ENCODE measurements at regions not wholly inside any gene's neighbourhood (a gene's known extent, or its start where the extent isn't known, plus 50 kb on each side); places are given as distances from the start of the nearest gene placed in this dataset.

DNA sequence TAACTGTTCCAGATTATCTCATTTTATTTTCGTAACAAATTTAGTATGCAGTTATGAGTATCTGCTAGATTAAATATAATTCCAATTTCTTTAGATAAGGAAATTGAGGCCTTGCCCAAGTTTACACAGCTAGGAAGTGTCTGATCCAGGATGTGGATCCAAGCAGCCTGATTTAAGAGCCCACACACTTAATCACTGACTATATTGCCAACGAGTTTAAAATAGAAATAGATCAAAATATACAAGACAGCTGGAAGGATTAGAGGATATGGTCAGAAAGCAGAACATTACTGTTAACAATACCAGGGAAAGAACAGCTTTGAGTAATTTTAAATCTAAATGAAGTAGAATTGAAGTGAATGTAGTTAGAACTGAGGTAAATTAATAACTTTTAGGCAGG, 215.2 kb downstream of the C3orf38 start:
- Histone ChIP-seq H4K20me1 (ENCODE audit: insufficient read depth, low read length) (no peaks in the 10 kb centered on the region), H3K9me2 (replicated peaks; ENCODE audit: insufficient read depth, low read length) (no peaks in the 10 kb centered on the region), H3K9me3 (replicated peaks; ENCODE audit: insufficient read depth, low read length) (no peaks in the 10 kb centered on the region; the same call in 1 of the 2 replicates), H3K79me2 (ENCODE audit: low read length) (no peaks in the 10 kb centered on the region), H3K27me3 (replicated peaks; ENCODE audit: insufficient read depth, low read length) (no peaks in the 10 kb centered on the region), H3K4me1 (ENCODE audit: low read length) (no peaks in the 10 kb centered on the region), H3K36me3 (replicated peaks; ENCODE audit: insufficient read depth, low read length) (no peaks in the 10 kb centered on the region), H2AFZ (ENCODE audit: low read length) (no peak overlapping the region), H3K4me3 (ENCODE audit: low read length) (no peak overlapping the region), H3F3A (ENCODE audit: insufficient read depth, low read length) (no peaks in the 10 kb centered on the region), H3K27ac (ENCODE audit: low read length) (no peak overlapping the region), H3K4me2 (ENCODE audit: low read depth, low read length) (no peak overlapping the region), H3K9ac (ENCODE audit: low read length) (no peak overlapping the region)
- TF ChIP-seq EZH2phosphoT487 (IDR thresholded peaks at IDR 0.05; ENCODE audit: low read length) (no peak), EZH2 (optimal IDR thresholded peaks at IDR 0.05; ENCODE audit: low read depth, low read length) (no peak)
- TF ChIP-seq, protein P1, sequence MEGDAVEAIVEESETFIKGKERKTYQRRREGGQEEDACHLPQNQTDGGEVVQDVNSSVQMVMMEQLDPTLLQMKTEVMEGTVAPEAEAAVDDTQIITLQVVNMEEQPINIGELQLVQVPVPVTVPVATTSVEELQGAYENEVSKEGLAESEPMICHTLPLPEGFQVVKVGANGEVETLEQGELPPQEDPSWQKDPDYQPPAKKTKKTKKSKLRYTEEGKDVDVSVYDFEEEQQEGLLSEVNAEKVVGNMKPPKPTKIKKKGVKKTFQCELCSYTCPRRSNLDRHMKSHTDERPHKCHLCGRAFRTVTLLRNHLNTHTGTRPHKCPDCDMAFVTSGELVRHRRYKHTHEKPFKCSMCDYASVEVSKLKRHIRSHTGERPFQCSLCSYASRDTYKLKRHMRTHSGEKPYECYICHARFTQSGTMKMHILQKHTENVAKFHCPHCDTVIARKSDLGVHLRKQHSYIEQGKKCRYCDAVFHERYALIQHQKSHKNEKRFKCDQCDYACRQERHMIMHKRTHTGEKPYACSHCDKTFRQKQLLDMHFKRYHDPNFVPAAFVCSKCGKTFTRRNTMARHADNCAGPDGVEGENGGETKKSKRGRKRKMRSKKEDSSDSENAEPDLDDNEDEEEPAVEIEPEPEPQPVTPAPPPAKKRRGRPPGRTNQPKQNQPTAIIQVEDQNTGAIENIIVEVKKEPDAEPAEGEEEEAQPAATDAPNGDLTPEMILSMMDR (IDR thresholded peaks at IDR 0.05; ENCODE audit: low read length): no peak
- no peak for DNase-seq

GRCh38 chr3:88369337-88369736, 219.6 kb downstream of the C3orf38 start:
- DNase-seq: no peak
- H4K20me1 ChIP-seq (ENCODE audit: insufficient read depth, low read length): no peaks in the 10 kb centered on the region
- TF ChIP-seq EZH2 (optimal IDR thresholded peaks at IDR 0.05; ENCODE audit: low read depth, low read length) (no peak), EZH2phosphoT487 (IDR thresholded peaks at IDR 0.05; ENCODE audit: low read length) (no peak)
- TF ChIP-seq, protein P1 (IDR thresholded peaks at IDR 0.05; ENCODE audit: low read length): no peak

DNA sequence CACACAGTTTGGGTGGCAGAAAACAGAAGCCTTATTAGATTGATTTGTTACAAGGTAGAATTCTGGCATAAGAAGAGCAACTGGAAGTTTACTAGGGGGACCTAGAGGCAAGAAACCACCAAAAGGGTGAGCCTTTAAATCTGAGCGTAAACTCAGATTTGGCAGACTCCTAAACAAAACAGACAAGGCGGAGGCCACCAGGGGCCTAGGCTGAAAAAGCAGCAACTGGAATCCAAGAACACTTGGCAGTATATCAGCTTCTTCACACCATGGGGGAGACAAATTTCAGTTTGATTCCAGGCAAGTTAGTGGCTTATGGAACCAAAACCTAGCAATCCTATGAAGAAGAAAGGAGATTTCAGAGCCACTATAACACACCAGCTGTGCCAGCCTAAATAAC, 220.0 kb downstream of the C3orf38 start:
- Histone ChIP-seq H4K20me1 (ENCODE audit: insufficient read depth, low read length) (no peaks in the 10 kb centered on the region), H3K27me3 (replicated peaks; ENCODE audit: insufficient read depth, low read length) (no peaks in the 10 kb centered on the region), H3K9ac (ENCODE audit: low read length) (no peak overlapping the region), H3K27ac (ENCODE audit: low read length) (no peak overlapping the region), H3K79me2 (ENCODE audit: low read length) (no peaks in the 10 kb centered on the region), H3K9me2 (replicated peaks; ENCODE audit: insufficient read depth, low read length) (no peaks in the 10 kb centered on the region), H2AFZ (ENCODE audit: low read length) (no peak overlapping the region), H3K9me3 (replicated peaks; ENCODE audit: insufficient read depth, low read length) (no peaks in the 10 kb centered on the region), H3K4me3 (ENCODE audit: low read length) (no peak overlapping the region), H3K4me2 (ENCODE audit: low read depth, low read length) (no peak overlapping the region), H3F3A (ENCODE audit: insufficient read depth, low read length) (no peaks in the 10 kb centered on the region), H3K4me1 (ENCODE audit: low read length) (no peaks in the 10 kb centered on the region), H3K36me3 (replicated peaks; ENCODE audit: insufficient read depth, low read length) (no peaks in the 10 kb centered on the region)
- no peak for TF ChIP-seq EZH2 (optimal IDR thresholded peaks at IDR 0.05; ENCODE audit: low read depth, low read length)
- TF ChIP-seq EZH2phosphoT487 (IDR thresholded peaks at IDR 0.05; ENCODE audit: low read length): no peak
- TF ChIP-seq, protein P1 (IDR thresholded peaks at IDR 0.05; ENCODE audit: low read length): no peak
- no peak for DNase-seq

More at GRCh38 chr3:88369337-88369736, 219.6 kb downstream of the C3orf38 start:
- H3K9me2 ChIP-seq (replicated peaks; ENCODE audit: insufficient read depth, low read length): no peaks in the 10 kb centered on the region
- no peaks in the 10 kb centered on the region for H3K27me3 ChIP-seq (replicated peaks; ENCODE audit: insufficient read depth, low read length)
- no peak overlapping the region for H2AFZ ChIP-seq (ENCODE audit: low read length)
- H3K9me3 ChIP-seq (replicated peaks; ENCODE audit: insufficient read depth, low read length): no peaks in the 10 kb centered on the region
- no peak overlapping the region for H3K4me3 ChIP-seq (ENCODE audit: low read length)
- H3K4me1 ChIP-seq (ENCODE audit: low read length): no peaks in the 10 kb centered on the region
- H3F3A ChIP-seq (ENCODE audit: insufficient read depth, low read length): no peaks in the 10 kb centered on the region
- H3K4me2 ChIP-seq (ENCODE audit: low read depth, low read length): no peak overlapping the region
- no peaks in the 10 kb centered on the region for H3K79me2 ChIP-seq (ENCODE audit: low read length)
- H3K27ac ChIP-seq (ENCODE audit: low read length): no peak overlapping the region
- no peak overlapping the region for H3K9ac ChIP-seq (ENCODE audit: low read length)
- no peaks in the 10 kb centered on the region for H3K36me3 ChIP-seq (replicated peaks; ENCODE audit: insufficient read depth, low read length)

Data from MM.1S (cell line).